Ascending aorta (tissue), 2 donors: ENCODE measurements at regions not wholly inside any gene's neighbourhood (a gene's known extent, or its start where the extent isn't known, plus 50 kb on each side); places are given as distances from the start of the nearest gene placed in this dataset.

Experiments used
- DNase-seq, 2 donors: peaks; one replicate each; pipeline ENCODE4 v3.0.0-alpha.2; 2019; ENCODE audit warnings: low spot score in 2 of 2
- H3K27ac ChIP-seq, 2 donors: fragments of 200-600 bp; sonication (generic); one replicate each; pipeline ENCODE4 v1.5.1; 2016 to 2017; ENCODE audit warnings: mild to moderate bottlenecking in 1 of 2
- H3K27me3 ChIP-seq: fragments of 200-600 bp; sonication (generic); one replicate; pipeline ENCODE4 v1.5.1; 2017
- H3K36me3 ChIP-seq, 2 donors: fragments of 200-600 bp; sonication (generic); one replicate each; pipeline ENCODE4 v1.5.1; 2016
- H3K4me1 ChIP-seq, 2 donors: fragments of 200-600 bp; sonication (generic); one replicate each; pipeline ENCODE4 v1.5.1; 2016 to 2017; ENCODE audit warnings: mild to moderate bottlenecking in 1 of 2
- H3K4me3 ChIP-seq, 2 donors: fragments of 200-600 bp; sonication (generic); one replicate each; pipeline ENCODE4 v1.5.1; 2016 to 2017; ENCODE audit warnings: mild to moderate bottlenecking in 1 of 2
- H3K9me3 ChIP-seq, 2 donors: fragments of 200-600 bp; sonication (generic); one replicate each; pipeline ENCODE4 v1.5.1; 2016
- CTCF ChIP-seq, 3 experiments: fragments of 200-600 bp in 2 of 3; fragments of 450-650 bp in 1 of 3; sonication (generic) in 2 of 3; IDR thresholded peaks; one replicate each; pipeline ENCODE4 v1.5.1; 2016 to 2019; ENCODE audit warnings: antibody characterized with exemption in 3 of 3, mild to moderate bottlenecking in 1 of 3, moderate library complexity in 1 of 3
- intact Hi-C: fragments of 100-400 bp; cut with DNase I; formaldehyde crosslinking; loops from one replicate; pipeline ENCODE4 v1.15.1; 2023

DNA sequence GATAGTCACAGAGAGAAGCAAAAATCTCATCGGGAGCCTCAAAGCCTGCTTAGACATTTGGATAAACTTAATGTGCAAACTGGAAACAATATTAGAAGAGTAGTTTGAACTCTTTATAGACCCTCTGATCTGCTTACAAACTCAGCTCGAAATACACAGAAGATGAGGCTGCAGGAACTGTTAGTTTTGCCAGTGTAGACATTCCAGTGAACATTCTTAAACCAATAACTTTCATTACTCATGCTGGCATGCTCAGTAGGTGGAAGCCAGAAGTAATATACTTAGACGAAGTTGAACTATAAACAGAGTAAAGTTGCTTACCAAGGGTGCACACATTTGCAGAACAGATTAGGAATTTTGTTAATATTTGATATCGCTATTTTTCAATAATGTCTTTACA is 303.5 kb downstream of the ANKRD50 start:
- no peak for TF ChIP-seq CTCF (IDR thresholded peaks at IDR 0.05)
- H3K27me3 ChIP-seq = no peaks in the 10 kb centered on the region
- no peaks in the 10 kb centered on the region for H3K9me3 ChIP-seq
- H3K27ac ChIP-seq = no peak overlapping the region
- H3K4me3 ChIP-seq = no peak overlapping the region
- H3K4me1 ChIP-seq = no peaks in the 10 kb centered on the region
- H3K36me3 ChIP-seq = no peaks in the 10 kb centered on the region
- intact Hi-C loops = no loop called here
- DNase-seq = no peak

GRCh38 chr4:124414276-124415040 is 298.1 kb downstream of the ANKRD50 start:
- intact Hi-C loops = no loop called here
- TF ChIP-seq CTCF (IDR thresholded peaks at IDR 0.05) = no peak

DNA sequence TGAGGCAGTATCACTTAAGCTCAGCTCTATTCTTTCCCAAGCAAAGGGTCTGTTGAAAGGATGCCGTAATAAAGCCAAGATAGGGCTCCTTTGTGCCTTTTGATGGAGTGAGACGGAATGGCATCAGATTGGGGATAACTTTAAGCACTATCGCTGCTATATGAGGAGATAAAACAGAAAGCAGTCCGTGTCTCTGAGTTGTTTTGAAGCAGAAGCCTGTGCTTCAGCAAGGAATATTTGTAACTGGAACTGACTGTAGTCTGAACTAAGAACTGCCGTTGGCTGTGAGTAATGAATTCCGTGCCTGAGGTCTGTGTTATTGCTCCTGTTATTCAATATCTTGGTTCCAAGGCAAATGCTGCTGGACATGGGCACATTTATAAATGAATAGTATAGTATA is 297.4 kb downstream of the ANKRD50 start:
- intact Hi-C loops = no loop called here

More at GRCh38 chr4:124414276-124415040, 298.1 kb downstream of the ANKRD50 start:
- no peaks in the 10 kb centered on the region for H3K36me3 ChIP-seq
- DNase-seq = no peak
- H3K27me3 ChIP-seq = no peaks in the 10 kb centered on the region
- no peaks in the 10 kb centered on the region for H3K4me1 ChIP-seq
- H3K4me3 ChIP-seq = no peak overlapping the region
- H3K27ac ChIP-seq = no peak overlapping the region
- no peaks in the 10 kb centered on the region for H3K9me3 ChIP-seq

GRCh38 chr4:124417371-124417770 is 295.2 kb downstream of the ANKRD50 start:
- Histone ChIP-seq H3K36me3 (no peaks in the 10 kb centered on the region), H3K27ac (no peak overlapping the region), H3K4me3 (no peak overlapping the region), H3K27me3 (no peaks in the 10 kb centered on the region), H3K9me3 (no peaks in the 10 kb centered on the region), H3K4me1 (no peaks in the 10 kb centered on the region)
- TF ChIP-seq CTCF (IDR thresholded peaks at IDR 0.05) = no peak
- DNase-seq = no peak
- intact Hi-C loops = no loop called here

More for the DNA sequence above, 297.4 kb downstream of the ANKRD50 start:
- H3K4me3 ChIP-seq = no peak overlapping the region
- H3K27ac ChIP-seq = no peak overlapping the region
- H3K27me3 ChIP-seq = no peaks in the 10 kb centered on the region
- DNase-seq = no peak
- no peaks in the 10 kb centered on the region for H3K4me1 ChIP-seq
- no peak for TF ChIP-seq CTCF (IDR thresholded peaks at IDR 0.05)
- H3K9me3 ChIP-seq = no peaks in the 10 kb centered on the region
- H3K36me3 ChIP-seq = no peaks in the 10 kb centered on the region

DNA sequence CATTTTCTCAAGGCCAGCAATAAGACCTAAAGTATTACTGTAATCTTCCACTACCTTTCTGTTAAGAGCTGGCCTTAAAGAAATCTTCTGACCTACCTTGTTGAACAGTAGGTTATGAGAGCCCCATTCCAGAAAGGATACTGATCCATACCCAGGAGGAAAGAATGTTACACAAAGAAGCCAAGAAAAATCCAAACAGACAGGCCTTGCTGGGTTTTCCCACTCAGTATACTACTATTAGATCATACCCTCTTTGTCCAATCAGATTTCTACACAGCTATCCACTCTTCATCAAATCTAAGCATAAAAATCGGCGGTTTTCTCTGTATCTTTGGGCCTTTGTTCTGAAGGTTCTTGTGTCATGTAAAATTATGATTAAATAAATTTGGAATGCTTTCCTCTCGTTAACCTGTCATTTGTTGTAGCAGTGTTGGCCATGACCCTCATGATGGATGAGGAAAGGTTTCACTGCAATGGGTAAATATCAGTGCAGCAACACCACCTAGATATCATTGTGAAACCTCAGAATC is 292.3 kb downstream of the ANKRD50 start:
- no peak for DNase-seq

More for the DNA sequence above, 292.3 kb downstream of the ANKRD50 start:
- H3K36me3 ChIP-seq = no peaks in the 10 kb centered on the region
- intact Hi-C loops = no loop called here
- H3K27me3 ChIP-seq = no peaks in the 10 kb centered on the region
- no peak for TF ChIP-seq CTCF (IDR thresholded peaks at IDR 0.05)
- H3K9me3 ChIP-seq = no peaks in the 10 kb centered on the region
- no peaks in the 10 kb centered on the region for H3K4me1 ChIP-seq
- no peak overlapping the region for H3K4me3 ChIP-seq
- no peak overlapping the region for H3K27ac ChIP-seq
